Stomach (tissue), 8 donors: ENCODE measurements at regions not wholly inside any gene's neighbourhood (a gene's known extent, or its start where the extent isn't known, plus 50 kb on each side); places are given as distances from the start of the nearest gene placed in this dataset.

Source experiments
- DNase-seq, 2 donors: peaks; one replicate each; pipeline versions ENCODE4 v3.0.0 to v3.0.0-alpha.2; 2013 to 2019
- H3K27ac ChIP-seq, 5 donors: fragments of 200-600 bp in 4 of 5; sonication (generic) in 4 of 5; one replicate each; pipeline ENCODE4 v1.5.1; 2013 to 2019; ENCODE audit warnings: mild to moderate bottlenecking in 1 of 5, moderate library complexity in 1 of 5
- H3K27me3 ChIP-seq, 3 donors: fragments of 200-600 bp; sonication (generic); one replicate each; pipeline ENCODE4 v1.5.1; 2017 to 2019; ENCODE audit warnings: mixed run types in 1 of 3
- H3K36me3 ChIP-seq, 4 donors: fragments of 200-600 bp; sonication (generic); 1 replicate in 3 of 4; 2 replicates in 1 of 4; pipeline ENCODE4 v1.5.1; 2016 to 2019
- H3K4me1 ChIP-seq, 4 donors: fragments of 200-600 bp; sonication (generic); one replicate each; pipeline ENCODE4 v1.5.1; 2016 to 2019
- H3K4me3 ChIP-seq, 4 donors: fragments of 200-600 bp; sonication (generic) in 3 of 4; one replicate each; pipeline ENCODE4 v1.5.1; 2016 to 2019; ENCODE audit warnings: mild to moderate bottlenecking in 1 of 4
- H3K9me3 ChIP-seq, 4 donors: fragments of 200-600 bp; sonication (generic); one replicate each; pipeline ENCODE4 v1.5.1; 2016 to 2019
- CTCF ChIP-seq, 7 experiments: fragments of 450-650 bp in 4 of 7; fragments of 200-600 bp in 3 of 7; sonication (generic) in 3 of 7; IDR thresholded peaks; one replicate each; pipeline ENCODE4 v1.5.1; 2016 to 2019; ENCODE audit warnings: antibody characterized with exemption in 7 of 7, control low read depth in 2 of 7, mild to moderate bottlenecking in 1 of 7
- EP300 ChIP-seq: sonication (generic); formaldehyde crosslinking; IDR thresholded peaks from one replicate; pipeline ENCODE4 v1.6.1; 2017; ENCODE audit warnings: antibody characterized with exemption
- POLR2A ChIP-seq, 4 donors: fragments of 450-650 bp; IDR thresholded peaks; one replicate each; pipeline ENCODE4 v1.6.1; 2016; ENCODE audit warnings: antibody characterized with exemption in 4 of 4, control low read depth in 2 of 4, mild to moderate bottlenecking in 1 of 4, moderate library complexity in 1 of 4
- POLR2AphosphoS5 ChIP-seq, 3 donors: sonication (generic); formaldehyde crosslinking; IDR thresholded peaks; one replicate each; pipeline ENCODE4 v1.6.1; 2016; ENCODE audit warnings: antibody characterized with exemption in 3 of 3
- WGBS, 5 donors: extraction: QIAGEN DNeasy Blood & Tissue Kit in 3 of 5; methylation state at CpG; one replicate each; pipeline versions ENCODE4 v1.1.5 to v1.1.7; 2013 to 2018; 5-methylcytosine and 5-hydroxymethylcytosine counted together
- intact Hi-C: fragments of 100-400 bp; cut with DNase I; formaldehyde crosslinking; loops from one replicate; pipeline ENCODE4 v1.15.1; 2023; ENCODE audit warnings: low total_unique reads
- donor health status: healthy with polysubstance abuse.
- donor health status: Bipolar disorder and iron deficiency.
- donor health status: healthy.

GRCh38 chr14:43369710-43370564, 1137.1 kb downstream of the FSCB start:
- no peak for TF ChIP-seq POLR2AphosphoS5 (IDR thresholded peaks at IDR 0.05)
- no peak for TF ChIP-seq POLR2A (IDR thresholded peaks at IDR 0.05)
- TF ChIP-seq EP300 = no peak
- TF ChIP-seq CTCF (IDR thresholded peaks at IDR 0.05) = no peak
- DNase-seq = no peak
- Histone ChIP-seq H3K9me3 (peaks cover 0 to 11% (median 4%) of the 10 kb centered on the region in 4 donors), H3K4me1 (no peaks in the 10 kb centered on the region), H3K36me3 (no peaks in the 10 kb centered on the region), H3K4me3 (no peak overlapping the region), H3K27me3 (no peaks in the 10 kb centered on the region), H3K27ac (no peak overlapping the region)
- 89 to 97% (median 93%) methylated on average over 17 to 21 of the region's 21 CpGs for WGBS, 5 donors
- intact Hi-C loops = no loop called here

- no peak for TF ChIP-seq POLR2A (IDR thresholded peaks at IDR 0.05)
- no peak for TF ChIP-seq EP300
- TF ChIP-seq POLR2AphosphoS5 (IDR thresholded peaks at IDR 0.05) = no peak
- TF ChIP-seq CTCF (IDR thresholded peaks at IDR 0.05) = no peak
- no peak overlapping the region for H3K27ac ChIP-seq
- H3K4me1 ChIP-seq = no peaks in the 10 kb centered on the region
- WGBS, 5 donors = 87 to 97% (median 94%) methylated on average over 3 of the region's 3 CpGs
- H3K27me3 ChIP-seq = no peaks in the 10 kb centered on the region
- H3K9me3 ChIP-seq = peaks cover 0 to 10% (median 0%) of the 10 kb centered on the region in 4 donors
- intact Hi-C loops = no loop called here
- DNase-seq = no peak
- H3K36me3 ChIP-seq = no peaks in the 10 kb centered on the region
- no peak overlapping the region for H3K4me3 ChIP-seq
Observed at GRCh38 chr14:43362586-43362985, 1144.5 kb downstream of the FSCB start.

GRCh38 chr14:43361751-43362150, 1145.3 kb downstream of the FSCB start:
- H3K27ac ChIP-seq = no peak overlapping the region
- DNase-seq = no peak
- TF ChIP-seq EP300 (no peak), POLR2A (IDR thresholded peaks at IDR 0.05) (no peak), POLR2AphosphoS5 (IDR thresholded peaks at IDR 0.05) (no peak)
- H3K4me3 ChIP-seq = no peak overlapping the region
- H3K27me3 ChIP-seq = no peaks in the 10 kb centered on the region
- intact Hi-C loops = no loop called here
- peaks cover 0 to 10% (median 0%) of the 10 kb centered on the region in 4 donors for H3K9me3 ChIP-seq
- no peaks in the 10 kb centered on the region for H3K4me1 ChIP-seq
- no peaks in the 10 kb centered on the region for H3K36me3 ChIP-seq

- DNase-seq = no peak
- intact Hi-C loops = no loop called here
- no peak for TF ChIP-seq EP300
- TF ChIP-seq POLR2AphosphoS5 (IDR thresholded peaks at IDR 0.05) = no peak
- no peak for TF ChIP-seq CTCF (IDR thresholded peaks at IDR 0.05)
- no peak for TF ChIP-seq POLR2A (IDR thresholded peaks at IDR 0.05)
- WGBS, 5 donors = 33 to 60% (median 54%) methylated on average over 2 to 3 of the region's 3 CpGs
- Histone ChIP-seq H3K36me3 (no peaks in the 10 kb centered on the region), H3K27ac (no peak overlapping the region), H3K4me3 (no peak overlapping the region), H3K4me1 (no peaks in the 10 kb centered on the region), H3K27me3 (no peaks in the 10 kb centered on the region), H3K9me3 (peaks cover 0 to 10% (median 0%) of the 10 kb centered on the region in 4 donors)
Observed at GRCh38 chr14:43360239-43360638, 1146.8 kb downstream of the FSCB start.

- intact Hi-C loops = no loop called here
- H3K9me3 ChIP-seq = peaks cover 0 to 10% (median 0%) of the 10 kb centered on the region in 4 donors
- no peak overlapping the region for H3K27ac ChIP-seq
- H3K4me1 ChIP-seq = no peaks in the 10 kb centered on the region
- H3K27me3 ChIP-seq = no peaks in the 10 kb centered on the region
- no peak for TF ChIP-seq CTCF (IDR thresholded peaks at IDR 0.05)
- TF ChIP-seq EP300 = no peak
- no peak for TF ChIP-seq POLR2A (IDR thresholded peaks at IDR 0.05)
- TF ChIP-seq POLR2AphosphoS5 (IDR thresholded peaks at IDR 0.05) = no peak
- DNase-seq = no peak
- 53 to 96% (median 81%) methylated on average over 2 to 4 of the region's 4 CpGs for WGBS, 5 donors
- no peaks in the 10 kb centered on the region for H3K36me3 ChIP-seq
- no peak overlapping the region for H3K4me3 ChIP-seq
Observed at GRCh38 chr14:43359317-43359716, 1147.8 kb downstream of the FSCB start.
